GM12878 (cell line): ENCODE measurements at regions not wholly inside any gene's neighbourhood (a gene's known extent, or its start where the extent isn't known, plus 50 kb on each side); places are given as distances from the start of the nearest gene placed in this dataset.

ENCODE experiments used
- ASH2L ChIP-seq: fragments of 300-600, 200-600 bp; sonication (generic); IDR thresholded peaks from 2 replicates; pipeline ENCODE4 v1.6.1; 2017; ENCODE audit warnings: low read depth, mild to moderate bottlenecking, borderline replicate concordance
- ATF7 ChIP-seq: fragments of 450-650 bp; IDR thresholded peaks from 2 replicates; pipeline ENCODE4 v1.6.1; 2016; ENCODE audit warnings: low read depth, mild to moderate bottlenecking
- BHLHE40 ChIP-seq, 2 experiments: fragments of 450-650 bp in 1 of 2; IDR thresholded peaks; 2 replicates each; pipeline ENCODE4 v1.6.1; 2011 to 2017; ENCODE audit warnings: low read depth in 2 of 2, borderline replicate concordance in 1 of 2, improper control_type of control experiment in 1 of 2, low read length in 1 of 2, mild to moderate bottlenecking in 1 of 2
- CHD2 ChIP-seq: IDR thresholded peaks from 2 replicates; pipeline ENCODE4 v1.6.1; 2011; ENCODE audit warnings: low read depth, low read length, improper control_type of control experiment, borderline replicate concordance
- CHD4 ChIP-seq: fragments of 200-600 bp; sonication (generic); IDR thresholded peaks from 2 replicates; pipeline ENCODE4 v1.6.1; 2016; ENCODE audit warnings: mild to moderate bottlenecking
- ESRRA ChIP-seq: IDR thresholded peaks from 2 replicates; pipeline ENCODE4 v1.6.1; 2012; ENCODE audit warnings: mild to moderate bottlenecking, low read length, improper control_type of control experiment
- HDAC6 ChIP-seq: fragments of 200-600 bp; sonication (generic); IDR thresholded peaks from one replicate; pipeline ENCODE4 v1.8.0; 2017; ENCODE audit warnings: antibody characterized with exemption; ENCODE audit not compliant: unreplicated experiment
- HDGF ChIP-seq: fragments of 450-650 bp; IDR thresholded peaks from 2 replicates; pipeline ENCODE4 v1.6.1; 2016; ENCODE audit warnings: antibody characterized with exemption
- MEF2A ChIP-seq: IDR thresholded peaks from 2 replicates; pipeline ENCODE4 v1.6.1; 2011; ENCODE audit warnings: low read depth, mild to moderate bottlenecking, low read length, moderate library complexity; ENCODE audit not compliant: insufficient read depth
- MTA2 ChIP-seq: fragments of 450-650 bp; IDR thresholded peaks from 2 replicates; pipeline ENCODE4 v1.6.1; 2016; ENCODE audit warnings: low read depth, mild to moderate bottlenecking, moderate library complexity
- MYB ChIP-seq: fragments of 150-350 bp; IDR thresholded peaks from 2 replicates; pipeline ENCODE4 v1.6.1; 2014; ENCODE audit warnings: mild to moderate bottlenecking, low read depth, low read length, borderline replicate concordance
- MYC ChIP-seq: IDR thresholded peaks from 2 replicates; pipeline ENCODE4 v1.6.1; 2011; ENCODE audit warnings: mild to moderate bottlenecking, low read length, moderate library complexity, inconsistent platforms; ENCODE audit not compliant: insufficient read depth, insufficient replicate concordance, insufficient read length, severe bottlenecking
- NFXL1 ChIP-seq: fragments of 450-650 bp; IDR thresholded peaks from 2 replicates; pipeline ENCODE4 v1.6.1; 2017; ENCODE audit warnings: antibody characterized with exemption, mild to moderate bottlenecking, borderline replicate concordance
- NFYA ChIP-seq: IDR thresholded peaks from 2 replicates; pipeline ENCODE4 v1.6.1; 2011; ENCODE audit warnings: low read depth, mild to moderate bottlenecking, low read length, improper control_type of control experiment, borderline replicate concordance
- NR2C2 ChIP-seq: IDR thresholded peaks from 2 replicates; pipeline ENCODE4 v1.6.1; 2011; ENCODE audit warnings: borderline replicate concordance, low read depth; ENCODE audit not compliant: control insufficient read depth, insufficient read length
- NR2F1 ChIP-seq: fragments of 450-650 bp; conservative IDR thresholded peaks from 2 replicates; pipeline ENCODE4 v1.6.1; 2017; ENCODE audit warnings: mild to moderate bottlenecking
- PAX8 ChIP-seq: fragments of 450-650 bp; IDR thresholded peaks from 2 replicates; pipeline ENCODE4 v1.6.1; 2017; ENCODE audit warnings: mild to moderate bottlenecking, moderate library complexity
- POLR2AphosphoS2 ChIP-seq: IDR thresholded peaks from 2 replicates; pipeline ENCODE4 v1.6.1; 2011; ENCODE audit warnings: low read depth, mild to moderate bottlenecking, low read length, improper control_type of control experiment, moderate library complexity
- POU2F2 ChIP-seq: IDR thresholded peaks from 3 replicates; pipeline ENCODE4 v1.6.1; 2011; ENCODE audit warnings: low read depth, mild to moderate bottlenecking, low read length, borderline replicate concordance
- RCOR1 ChIP-seq: conservative IDR thresholded peaks from 2 replicates; pipeline ENCODE4 v1.6.1; 2012; ENCODE audit warnings: low read depth, low read length, improper control_type of control experiment
- REST ChIP-seq: IDR thresholded peaks from 2 replicates; pipeline ENCODE4 v1.6.1; 2012; ENCODE audit warnings: mild to moderate bottlenecking, low read depth, low read length
- SIN3A ChIP-seq: IDR thresholded peaks from 2 replicates; pipeline ENCODE4 v1.6.1; 2012; ENCODE audit warnings: low read depth, low read length, improper control_type of control experiment
- SMAD1 ChIP-seq: fragments of 450-650 bp; IDR thresholded peaks from 2 replicates; pipeline ENCODE4 v1.6.1; 2018; ENCODE audit warnings: mild to moderate bottlenecking, low read depth; ENCODE audit not compliant: partially characterized antibody
- SPI1 ChIP-seq: IDR thresholded peaks from 2 replicates; pipeline ENCODE4 v1.6.1; 2011; ENCODE audit warnings: low read depth, mild to moderate bottlenecking, low read length, moderate library complexity, borderline replicate concordance; ENCODE audit not compliant: insufficient read depth
- SUZ12 ChIP-seq: fragments of 200-600 bp; sonication (generic); IDR thresholded peaks from one replicate; pipeline ENCODE4 v1.6.1; 2018; ENCODE audit warnings: antibody characterized with exemption, mild to moderate bottlenecking; ENCODE audit not compliant: unreplicated experiment
- TBL1XR1 ChIP-seq: IDR thresholded peaks from 2 replicates; pipeline ENCODE4 v1.6.1; 2012; ENCODE audit warnings: low read depth, low read length, improper control_type of control experiment
- TCF12 ChIP-seq: IDR thresholded peaks from 2 replicates; pipeline ENCODE4 v1.6.1; 2011; ENCODE audit warnings: low read depth, mild to moderate bottlenecking, low read length
- ZNF384 ChIP-seq: IDR thresholded peaks from 2 replicates; pipeline ENCODE4 v1.6.1; 2012; ENCODE audit warnings: low read depth, mild to moderate bottlenecking, low read length, improper control_type of control experiment, borderline replicate concordance
- ZNF622 ChIP-seq: fragments of 450-650 bp; IDR thresholded peaks from 2 replicates; pipeline ENCODE4 v1.6.1; 2017; ENCODE audit warnings: mild to moderate bottlenecking, inconsistent platforms

GRCh38 chr1:185559684-185560331, 174.4 kb upstream of the HMCN1 start (continued):
- TF ChIP-seq CHD4 = no peak
- peak; percentile 40; the same call in 1 of the 2 replicates for TF ChIP-seq MEF2A
- TF ChIP-seq CHD2 = no peak
- TF ChIP-seq HDGF = no peak
- no peak for TF ChIP-seq ASH2L
- peak; percentile 52; the same call in 1 of the 2 replicates for TF ChIP-seq NR2F1
- no peak for TF ChIP-seq MYB
- no peak for TF ChIP-seq MYC
- no peak for TF ChIP-seq RCOR1
- peak; percentile 76 for TF ChIP-seq SPI1
- no peak for TF ChIP-seq NR2C2
- 0 out of 2 replicates have a peak, but pooled peaks have one; percentile 17 for TF ChIP-seq ATF7
- TF ChIP-seq PAX8 = no peak
- TF ChIP-seq MTA2 = peak; percentile 61; the same call in 1 of the 2 replicates
- TF ChIP-seq NFXL1 = no peak
- no peak for TF ChIP-seq TBL1XR1
- TF ChIP-seq SMAD1 = no peak
- TF ChIP-seq ESRRA = peak; percentile 83; the same call in 1 of the 2 replicates
- no peak for TF ChIP-seq ZNF384
- TF ChIP-seq ZNF622 = no peak
- no peak for TF ChIP-seq TCF12
- TF ChIP-seq POU2F2 = no peak
- no peak for TF ChIP-seq SUZ12
- TF ChIP-seq BHLHE40 (IDR thresholded peaks at IDR 0.05; ENCODE audit: borderline replicate concordance in 1 of 2, low read depth in 2 of 2, low read length in 1 of 2) = 0 out of 4 replicates have a peak, but pooled peaks of 1 of the 2 experiments have one; percentile 30
- no peak for TF ChIP-seq NFYA
- TF ChIP-seq SIN3A = no peak
- TF ChIP-seq POLR2AphosphoS2 = no peak
- no peak for TF ChIP-seq REST
- no peak for TF ChIP-seq HDAC6
